ENCODE measurements at regions not wholly inside any gene's neighbourhood (a gene's known extent, or its start where the extent isn't known, plus 50 kb on each side); places are given as distances from the start of the nearest gene placed in this dataset.
A peak's percentile ranks its signal among the peaks of the same experiment; 100 is the strongest.

GRCh38 chr6:119463081-119463626, 113.6 kb upstream of the MAN1A1 start:
- Histone ChIP-seq H3K36me3 (no peaks in the 10 kb centered on the region), H3K4me3 (no peak overlapping the region), H3K9me3 (peaks cover 0 to 5% (median 0%) of the 10 kb centered on the region in 4 donors), H3K27ac (no peak overlapping the region), H3K4me1 (peaks cover 0 to 15% (median 0%) of the 10 kb centered on the region in 4 donors), H3K27me3 (no peaks in the 10 kb centered on the region)
- TF ChIP-seq POLR2A (IDR thresholded peaks at IDR 0.05) (no peak), EP300 (IDR thresholded peaks at IDR 0.05) (no peak)
- TF ChIP-seq, protein P1, sequence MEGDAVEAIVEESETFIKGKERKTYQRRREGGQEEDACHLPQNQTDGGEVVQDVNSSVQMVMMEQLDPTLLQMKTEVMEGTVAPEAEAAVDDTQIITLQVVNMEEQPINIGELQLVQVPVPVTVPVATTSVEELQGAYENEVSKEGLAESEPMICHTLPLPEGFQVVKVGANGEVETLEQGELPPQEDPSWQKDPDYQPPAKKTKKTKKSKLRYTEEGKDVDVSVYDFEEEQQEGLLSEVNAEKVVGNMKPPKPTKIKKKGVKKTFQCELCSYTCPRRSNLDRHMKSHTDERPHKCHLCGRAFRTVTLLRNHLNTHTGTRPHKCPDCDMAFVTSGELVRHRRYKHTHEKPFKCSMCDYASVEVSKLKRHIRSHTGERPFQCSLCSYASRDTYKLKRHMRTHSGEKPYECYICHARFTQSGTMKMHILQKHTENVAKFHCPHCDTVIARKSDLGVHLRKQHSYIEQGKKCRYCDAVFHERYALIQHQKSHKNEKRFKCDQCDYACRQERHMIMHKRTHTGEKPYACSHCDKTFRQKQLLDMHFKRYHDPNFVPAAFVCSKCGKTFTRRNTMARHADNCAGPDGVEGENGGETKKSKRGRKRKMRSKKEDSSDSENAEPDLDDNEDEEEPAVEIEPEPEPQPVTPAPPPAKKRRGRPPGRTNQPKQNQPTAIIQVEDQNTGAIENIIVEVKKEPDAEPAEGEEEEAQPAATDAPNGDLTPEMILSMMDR (IDR thresholded peaks at IDR 0.05), result no peak
- DNase-seq (ENCODE audit: low spot score in 2 of 2), result no peak
- 86 to 88% methylated on average over 4 of the region's 4 CpGs for WGBS, 2 donors

DNA sequence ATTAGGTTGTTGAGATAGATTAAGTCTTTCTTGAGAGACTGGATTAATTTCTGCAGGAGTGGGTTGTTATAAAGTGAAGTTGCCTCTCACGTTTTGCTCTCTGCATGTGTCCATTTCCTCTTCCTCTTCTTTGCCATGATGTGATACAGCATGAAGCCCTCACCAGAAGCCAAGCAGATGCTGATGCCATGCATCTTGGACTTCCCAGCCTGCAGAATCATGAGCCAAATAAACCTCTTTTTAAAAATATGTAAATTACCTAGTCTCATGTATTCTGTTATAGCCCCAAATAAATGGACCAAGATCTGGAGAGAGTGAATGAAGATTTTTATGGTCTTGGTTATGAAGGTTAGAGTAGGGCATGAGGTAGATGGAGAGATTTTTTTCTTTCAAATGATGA, 111.6 kb upstream of the MAN1A1 start:
- H3K36me3 ChIP-seq, result no peaks in the 10 kb centered on the region
- TF ChIP-seq EP300 (IDR thresholded peaks at IDR 0.05) (no peak), POLR2A (IDR thresholded peaks at IDR 0.05) (no peak)
- TF ChIP-seq, protein P1 (IDR thresholded peaks at IDR 0.05), result no peak
- peaks cover 0 to 5% (median 0%) of the 10 kb centered on the region in 4 donors for H3K9me3 ChIP-seq
- H3K4me1 ChIP-seq, result no peaks in the 10 kb centered on the region
- no peak overlapping the region for H3K4me3 ChIP-seq
- no peak for DNase-seq (ENCODE audit: low spot score in 2 of 2)
- 63 to 69% methylated on average over 1 of the region's 1 CpG for WGBS, 2 donors
- no peaks in the 10 kb centered on the region for H3K27me3 ChIP-seq
- H3K27ac ChIP-seq, result no peak overlapping the region

DNA sequence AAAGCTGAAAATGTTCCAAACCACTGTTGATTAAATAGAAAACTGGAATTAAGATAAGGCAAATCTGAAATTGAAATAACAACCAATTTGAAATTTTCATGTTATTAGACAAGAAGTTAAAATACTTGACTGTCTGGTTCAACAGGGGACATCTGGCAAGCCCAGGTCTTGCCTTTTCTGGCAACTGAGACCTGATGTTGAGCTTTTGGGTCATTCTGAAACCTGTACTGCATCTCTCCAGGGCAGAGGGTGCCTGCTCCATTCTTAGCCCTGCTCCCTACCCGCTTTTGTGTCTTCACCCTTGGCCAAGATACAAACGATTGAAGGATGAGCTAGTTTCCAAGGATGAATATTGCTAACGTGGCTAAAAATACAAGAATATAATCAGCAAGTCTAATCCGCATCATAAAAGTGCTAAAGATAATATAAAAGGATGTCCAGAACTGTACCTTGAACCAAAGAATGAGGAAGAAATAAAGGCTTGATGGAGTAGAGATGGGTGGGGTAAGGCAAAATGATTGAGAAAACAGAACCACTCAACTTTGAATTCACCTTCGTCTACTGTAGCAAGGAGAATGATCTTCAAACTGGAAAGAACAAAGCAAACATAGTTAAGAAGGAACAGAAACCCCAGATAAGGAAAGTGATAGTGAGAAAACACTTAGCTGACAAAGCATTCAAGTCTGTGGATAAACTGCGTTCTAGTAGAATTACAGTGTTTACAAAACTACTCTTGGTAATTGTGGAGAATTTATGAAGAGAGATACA, 109.8 kb upstream of the MAN1A1 start:
- Histone ChIP-seq H3K27ac (no peak overlapping the region), H3K27me3 (no peaks in the 10 kb centered on the region), H3K4me1 (no peaks in the 10 kb centered on the region), H3K9me3 (peaks cover 0 to 5% (median 0%) of the 10 kb centered on the region in 4 donors), H3K4me3 (no peak overlapping the region), H3K36me3 (no peaks in the 10 kb centered on the region)
- no peak for TF ChIP-seq POLR2A (IDR thresholded peaks at IDR 0.05)
- no peak for TF ChIP-seq EP300 (IDR thresholded peaks at IDR 0.05)
- TF ChIP-seq, protein P1 (IDR thresholded peaks at IDR 0.05), result no peak
- DNase-seq (ENCODE audit: low spot score in 2 of 2), result no peak
- WGBS, 2 donors, result 85 to 87% methylated on average over 6 of the region's 6 CpGs

DNA sequence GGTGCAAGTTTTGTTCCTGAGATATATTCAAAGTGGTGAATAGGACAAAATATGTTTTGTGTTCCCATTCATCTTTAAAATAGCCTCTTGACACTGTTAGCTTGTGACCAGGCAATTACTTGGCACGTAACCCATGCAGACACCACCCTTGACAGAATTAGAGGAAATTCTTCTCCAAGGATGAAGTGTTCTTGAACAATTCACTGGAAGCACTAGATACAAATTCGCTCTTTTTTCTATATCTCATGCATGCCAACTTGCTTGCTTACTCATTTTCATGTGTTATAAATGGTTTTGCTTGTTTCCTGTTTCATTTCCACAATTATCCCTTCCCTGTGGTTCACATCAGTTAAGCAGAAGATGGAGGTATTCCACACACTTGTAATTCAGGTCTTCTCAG, 105.2 kb upstream of the MAN1A1 start:
- WGBS, 2 donors, result 79 to 80% methylated on average over 2 of the region's 2 CpGs
- no peak overlapping the region for H3K27ac ChIP-seq
- TF ChIP-seq, protein P1 (IDR thresholded peaks at IDR 0.05), result no peak
- peak; percentile 63 to 74 for TF ChIP-seq EP300 (IDR thresholded peaks at IDR 0.05)
- H3K4me3 ChIP-seq, result no peak overlapping the region
- no peaks in the 10 kb centered on the region for H3K27me3 ChIP-seq
- H3K36me3 ChIP-seq, result no peaks in the 10 kb centered on the region
- peaks cover 0 to 7% (median 0%) of the 10 kb centered on the region in 4 donors for H3K4me1 ChIP-seq
- no peak for DNase-seq (ENCODE audit: low spot score in 2 of 2)
- H3K9me3 ChIP-seq, result no peaks in the 10 kb centered on the region

All from tibial nerve (tissue), 4 donors.